IMR-90 (cell line): ENCODE measurements at regions not wholly inside any gene's neighbourhood (a gene's known extent, or its start where the extent isn't known, plus 50 kb on each side); places are given as distances from the start of the nearest gene placed in this dataset.
A peak's percentile ranks its signal among the peaks of the same experiment; 100 is the strongest.

Experiments
- ATAC-seq: fragments of 200-7000 bp; cut with Tn5 transposase; 2 replicates; pipeline ENCODE4 v1.9.1; 2020; ENCODE audit warnings: low read depth, mild to moderate bottlenecking, moderate library complexity
- BruUV-seq: library from RNA; stranded (reverse); fragments of 400-500 nt; replicated peaks from 2 replicates; lab custom pipeline; 2021; lab: Mats Ljungman, UMichigan
- CTCF ChIA-PET: fragments of 300-600 bp; formaldehyde crosslinking; extraction: SDS; loops from one replicate; lab custom pipeline; 2021; ENCODE audit warnings: antibody characterized with exemption; lab: Yijun Ruan, JAX
- POLR2A ChIA-PET: fragments of 300-600 bp; sonication (Branson Sonifier 250); formaldehyde crosslinking; loops from one replicate; lab custom pipeline; 2022; ENCODE audit warnings: antibody characterized with exemption; ENCODE audit not compliant: unreplicated experiment; lab: Charles Lee
- DNase-seq: peaks from one replicate; pipeline ENCODE4 v3.0.0; 2013
- H2AFZ ChIP-seq: replicated peaks from 2 replicates; pipeline ENCODE3; 2013; ENCODE audit warnings: low read length, mild to moderate bottlenecking; ENCODE audit not compliant: poor library complexity
- H2AK5ac ChIP-seq: 2 replicates; pipeline ENCODE4 v1.6.1; 2013; ENCODE audit warnings: low read depth, low read length, inconsistent platforms
- H2AK9ac ChIP-seq: replicated peaks from 2 replicates; pipeline ENCODE3; 2013; ENCODE audit warnings: mild to moderate bottlenecking, low read depth, low read length, moderate library complexity; ENCODE audit not compliant: poor library complexity
- H2BK120ac ChIP-seq: 2 replicates; pipeline ENCODE4 v1.6.1; 2013; ENCODE audit warnings: low read depth, low read length, inconsistent platforms
- H2BK15ac ChIP-seq: 3 replicates; pipeline ENCODE4 v1.6.1; 2013; ENCODE audit warnings: low read depth, low read length, inconsistent platforms
- H2BK20ac ChIP-seq: 2 replicates; pipeline ENCODE4 v1.6.1; 2013; ENCODE audit warnings: low read depth, mild to moderate bottlenecking, inconsistent platforms, low read length, moderate library complexity
- H2BK5ac ChIP-seq: 2 replicates; pipeline ENCODE4 v1.6.1; 2013; ENCODE audit warnings: mild to moderate bottlenecking, low read depth, low read length, inconsistent platforms; ENCODE audit not compliant: poor library complexity, severe bottlenecking
- H3K14ac ChIP-seq: replicated peaks from 2 replicates; pipeline ENCODE4 v1.6.1; 2013; ENCODE audit warnings: low read depth, low read length, inconsistent platforms
- H3K18ac ChIP-seq: 2 replicates; pipeline ENCODE4 v1.6.1; 2013; ENCODE audit warnings: low read depth, low read length, control low read depth
- H3K23ac ChIP-seq: 2 replicates; pipeline ENCODE4 v1.6.1; 2013; ENCODE audit warnings: low read depth, low read length, inconsistent platforms
- H3K27ac ChIP-seq: 2 replicates; pipeline ENCODE4 v1.5.1; 2013; ENCODE audit warnings: mild to moderate bottlenecking, control low read depth, low read length; ENCODE audit not compliant: insufficient read depth
- H3K27me3 ChIP-seq: 2 replicates; pipeline ENCODE4 v1.6.1; 2013; ENCODE audit warnings: low read length; ENCODE audit not compliant: control insufficient read depth, insufficient read depth
- H3K36me3 ChIP-seq: 2 replicates; pipeline ENCODE4 v1.6.1; 2013; ENCODE audit warnings: low read length, mixed read lengths; ENCODE audit not compliant: control insufficient read depth, insufficient read depth
- H3K4ac ChIP-seq: 2 replicates; pipeline ENCODE4 v1.6.1; 2013; ENCODE audit warnings: low read depth, low read length, inconsistent platforms
- H3K4me1 ChIP-seq: 2 replicates; pipeline ENCODE4 v1.6.1; 2013; ENCODE audit warnings: low read length, mixed read lengths; ENCODE audit not compliant: control insufficient read depth, insufficient read depth
- H3K4me2 ChIP-seq: 2 replicates; pipeline ENCODE4 v1.6.1; 2013; ENCODE audit warnings: low read depth, mild to moderate bottlenecking, control low read depth, low read length, moderate library complexity
- H3K4me3 ChIP-seq: 2 replicates; pipeline ENCODE4 v1.5.1; 2013; ENCODE audit warnings: low read depth, mild to moderate bottlenecking, control low read depth, low read length, moderate library complexity; ENCODE audit not compliant: insufficient read depth
- H3K56ac ChIP-seq: 2 replicates; pipeline ENCODE4 v1.6.1; 2013; ENCODE audit warnings: low read length, inconsistent platforms; ENCODE audit not compliant: insufficient read depth; ENCODE audit errors: extremely low read depth
- H3K79me1 ChIP-seq, 2 experiments: 2 replicates each; pipeline ENCODE4 v1.6.1; 2013; ENCODE audit warnings: low read length in 2 of 2, inconsistent platforms in 1 of 2, low read depth in 1 of 2
- H3K9ac ChIP-seq: 2 replicates; pipeline ENCODE4 v1.6.1; 2013; ENCODE audit warnings: low read depth, low read length, control low read depth
- H3K9me1 ChIP-seq: 2 replicates; pipeline ENCODE4 v1.6.1; 2013; ENCODE audit warnings: low read length, inconsistent platforms; ENCODE audit not compliant: insufficient read depth
- H3K9me3 ChIP-seq: 2 replicates; pipeline ENCODE4 v1.6.1; 2013; ENCODE audit warnings: low read length; ENCODE audit not compliant: control insufficient read depth, insufficient read depth
- H4K20me1 ChIP-seq: 2 replicates; pipeline ENCODE4 v1.6.1; 2013; ENCODE audit warnings: low read length, inconsistent platforms; ENCODE audit not compliant: insufficient read depth
- H4K5ac ChIP-seq: 2 replicates; pipeline ENCODE4 v1.6.1; 2013; ENCODE audit warnings: mild to moderate bottlenecking, low read depth, low read length, control low read depth
- H4K8ac ChIP-seq, 2 experiments: 2 replicates each; pipeline ENCODE4 v1.6.1; 2013; ENCODE audit warnings: low read depth in 2 of 2, low read length in 2 of 2, control low read depth in 1 of 2, inconsistent platforms in 1 of 2
- H4K91ac ChIP-seq: 2 replicates; pipeline ENCODE4 v1.6.1; 2013; ENCODE audit warnings: low read depth, low read length, inconsistent platforms; ENCODE audit not compliant: insufficient read depth
- CHD1 ChIP-seq: IDR thresholded peaks from 2 replicates; pipeline ENCODE4 v1.6.1; 2012; ENCODE audit warnings: low read depth, low read length, improper control_type of control experiment
- MAFK ChIP-seq: IDR thresholded peaks from 2 replicates; pipeline ENCODE4 v1.6.1; 2012; ENCODE audit warnings: low read depth, low read length, improper control_type of control experiment
- WGBS, 2 experiments: methylation state at CpG; one replicate each; pipeline versions ENCODE4 v1.1.5 to v1.1.7; 2013; ENCODE audit warnings: missing lambda C conversion rate in 2 of 2; ENCODE audit not compliant: insufficient read length in 1 of 2; ENCODE audit errors: extremely low coverage in 2 of 2; 5-methylcytosine and 5-hydroxymethylcytosine counted together
- dilution Hi-C: fragments of 300-500 bp; cut with HindIII; formaldehyde crosslinking; loops from one replicate; pipeline ENCODE4 v1.14.3; 2018; ENCODE audit warnings: low sequenced_read_pairs; ENCODE audit not compliant: unreplicated experiment
- in situ Hi-C: fragments of 300-500 bp; cut with MboI; formaldehyde crosslinking; loops from 3 replicates; pipeline ENCODE4 v1.14.3; 2019; ENCODE audit warnings: low sequenced_read_pairs, inconsistent platforms, mixed read lengths
- intact Hi-C: fragments of 100-400 bp; cut with micrococcal nuclease; formaldehyde crosslinking; loops from 2 replicates; pipeline ENCODE4 v1.10.0; 2022

DNA sequence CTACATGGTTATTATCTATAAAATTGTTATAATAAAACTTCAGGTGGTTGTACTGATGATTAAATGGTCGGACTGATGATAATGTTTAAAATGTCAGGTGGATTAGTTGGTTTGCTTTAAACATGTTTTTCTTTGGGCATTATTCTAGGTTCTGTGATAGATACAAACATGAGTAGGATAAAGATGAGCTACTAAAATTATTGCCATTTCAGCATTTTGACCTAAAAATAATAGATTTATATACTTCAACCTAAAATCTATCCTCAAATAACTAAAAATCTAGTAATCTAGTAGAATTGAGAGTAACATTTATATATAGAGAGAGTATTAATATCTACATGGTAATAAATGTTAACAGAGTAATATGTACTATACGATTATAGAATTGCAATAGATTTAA lies 241.7 kb upstream of the CDH8 start:
- H2BK5ac ChIP-seq = no peak overlapping the region
- H3K27ac ChIP-seq = no peak overlapping the region
- H3K18ac ChIP-seq = no peak overlapping the region
- no peaks in the 10 kb centered on the region for H3K79me1 ChIP-seq
- H4K20me1 ChIP-seq = no peaks in the 10 kb centered on the region
- no peaks in the 10 kb centered on the region for H3K36me3 ChIP-seq
- in situ Hi-C loops (no loop called here), intact Hi-C loops (no loop called here), dilution Hi-C loops (no loop called here)
- H2BK20ac ChIP-seq = no peak overlapping the region
- H3K4me3 ChIP-seq = no peak overlapping the region
- H2BK120ac ChIP-seq = no peak overlapping the region
- no peak overlapping the region for H4K91ac ChIP-seq
- H3K4me1 ChIP-seq = no peaks in the 10 kb centered on the region
- H3K4ac ChIP-seq = no peak overlapping the region
- no peak overlapping the region for H2AK5ac ChIP-seq
- ATAC-seq (no peak), DNase-seq (no peak)
- no peak overlapping the region for H4K5ac ChIP-seq
- ChIA-PET POLR2A (no interaction called here), CTCF (no interaction called here)
- no peaks in the 10 kb centered on the region for H3K9me1 ChIP-seq
- TF ChIP-seq MAFK = peak; percentile 44; the same call in 1 of the 2 replicates
- no peak for TF ChIP-seq CHD1
- no peak overlapping the region for H3K4me2 ChIP-seq
- WGBS, 2 experiments = no CpG with 5 or more reads among the region's 2 CpGs
- no peak overlapping the region for H3K14ac ChIP-seq
- no peaks in the 10 kb centered on the region for H3K27me3 ChIP-seq
- no peak overlapping the region for H2AFZ ChIP-seq
- no peak overlapping the region for H2BK15ac ChIP-seq
- no peak overlapping the region for H3K23ac ChIP-seq
- no TSS peak for BruUV-seq
- H2AK9ac ChIP-seq = no peak overlapping the region
- H3K56ac ChIP-seq = no peak overlapping the region
- no peak overlapping the region for H3K9ac ChIP-seq
- no peak overlapping the region for H4K8ac ChIP-seq
- H3K9me3 ChIP-seq = peaks cover 5% of the 10 kb centered on the region
